Immature natural killer cell (primary cell): ENCODE measurements at regions not wholly inside any gene's neighbourhood (a gene's known extent, or its start where the extent isn't known, plus 50 kb on each side); places are given as distances from the start of the nearest gene placed in this dataset.
A peak's percentile ranks its signal among the peaks of the same experiment; 100 is the strongest.
"Not testable (repeated sequence)": the region's sequence is repeated elsewhere in the genome, so short reads cannot be mapped to it uniquely, and the experiment has no call there.

Experiments used
- DNase-seq, 3 donors: peaks; one replicate each; pipeline ENCODE4 v3.0.0; 2022; ENCODE audit warnings: mixed read lengths in 1 of 3
- H3K27ac Mint-ChIP-seq, 6 donors: one replicate each; pipeline ENCODE4 v1.8.0; 2020; ENCODE audit warnings: mixed read lengths in 6 of 6, mild to moderate bottlenecking in 5 of 6, inconsistent platforms in 4 of 6, moderate library complexity in 3 of 6
- H3K27me3 Mint-ChIP-seq, 3 donors: one replicate each; pipeline ENCODE4 v1.8.0; 2020 to 2021; ENCODE audit warnings: low read depth in 3 of 3, mild to moderate bottlenecking in 3 of 3, mixed read lengths in 3 of 3, moderate library complexity in 3 of 3, inconsistent platforms in 1 of 3
- H3K36me3 Mint-ChIP-seq, 3 donors: one replicate each; pipeline ENCODE4 v1.8.0; 2020; ENCODE audit warnings: mixed read lengths in 3 of 3, inconsistent platforms in 2 of 3, mild to moderate bottlenecking in 2 of 3
- H3K4me1 Mint-ChIP-seq, 2 donors: one replicate each; pipeline ENCODE4 v1.8.0; 2020; ENCODE audit warnings: inconsistent platforms in 2 of 2, mild to moderate bottlenecking in 2 of 2, mixed read lengths in 2 of 2, moderate library complexity in 1 of 2
- H3K4me3 Mint-ChIP-seq, 5 donors: one replicate each; pipeline ENCODE4 v1.8.0; 2020; ENCODE audit warnings: mild to moderate bottlenecking in 5 of 5, mixed read lengths in 5 of 5, inconsistent platforms in 3 of 5, moderate library complexity in 3 of 5
- H3K9me3 Mint-ChIP-seq, 6 donors: one replicate each; pipeline ENCODE4 v1.8.0; 2020; ENCODE audit warnings: mild to moderate bottlenecking in 6 of 6, mixed read lengths in 6 of 6, inconsistent platforms in 4 of 6, moderate library complexity in 3 of 6

GRCh38 chr13:24612726-24613125 lies 67.5 kb upstream of the ATP12A start:
- no peak for DNase-seq
- H3K36me3 Mint-ChIP-seq, result no peaks in the 10 kb centered on the region
- H3K9me3 Mint-ChIP-seq, result no peaks in the 10 kb centered on the region
- no peak overlapping the region for H3K4me3 Mint-ChIP-seq
- H3K27ac Mint-ChIP-seq, result no peak overlapping the region
- H3K4me1 Mint-ChIP-seq, result peaks cover 26 to 28% of the 10 kb centered on the region in 2 donors
- H3K27me3 Mint-ChIP-seq, result peaks cover under 1 to 4% (median under 1%) of the 10 kb centered on the region in 3 donors

GRCh38 chr13:24613128-24613527 lies 67.1 kb upstream of the ATP12A start:
- peak overlapping the region in 2 of 6 donors; percentile 25 to 59 for H3K27ac Mint-ChIP-seq
- H3K27me3 Mint-ChIP-seq, result peaks cover 4 to 8% (median 4%) of the 10 kb centered on the region in 3 donors
- no peaks in the 10 kb centered on the region for H3K9me3 Mint-ChIP-seq
- DNase-seq, result no peak
- H3K4me1 Mint-ChIP-seq, result peaks cover 30 to 32% of the 10 kb centered on the region in 2 donors
- no peaks in the 10 kb centered on the region for H3K36me3 Mint-ChIP-seq
- H3K4me3 Mint-ChIP-seq, result no peak overlapping the region

DNA sequence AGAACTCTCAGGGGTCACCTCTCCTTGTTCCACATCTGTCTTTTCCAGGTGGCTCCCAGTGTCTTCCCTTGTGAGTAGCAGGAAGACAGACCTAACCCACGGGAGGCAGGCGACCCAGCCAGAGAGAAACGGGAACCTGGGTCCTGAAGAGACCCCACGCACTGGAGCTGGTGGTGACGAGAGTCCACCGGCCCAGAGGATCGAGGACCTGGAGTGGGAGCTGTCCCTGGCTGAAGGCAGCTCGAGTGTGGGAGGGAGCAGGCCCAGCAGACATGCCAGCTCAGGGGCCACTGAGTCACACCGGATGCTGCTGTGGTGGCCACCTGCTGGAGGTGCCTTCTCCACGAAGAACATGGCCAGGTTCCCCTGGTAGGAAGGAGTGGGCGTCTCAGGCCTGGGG lies 66.5 kb upstream of the ATP12A start:
- peak overlapping the region in 3 of 6 donors; percentile 25 to 73 (median 59) for H3K27ac Mint-ChIP-seq
- H3K9me3 Mint-ChIP-seq, result no peaks in the 10 kb centered on the region
- H3K27me3 Mint-ChIP-seq, result peaks cover 10 to 13% (median 10%) of the 10 kb centered on the region in 3 donors
- H3K4me3 Mint-ChIP-seq, result no peak overlapping the region
- no peaks in the 10 kb centered on the region for H3K36me3 Mint-ChIP-seq
- peaks cover 36 to 38% of the 10 kb centered on the region in 2 donors for H3K4me1 Mint-ChIP-seq
- DNase-seq, result no peak

GRCh38 chr13:24614306-24615080 lies 65.7 kb upstream of the ATP12A start:
- peak overlapping the region in 5 of 6 donors; percentile 72 to 99 (median 80) for H3K27ac Mint-ChIP-seq
- peaks cover 44 to 45% of the 10 kb centered on the region in 2 donors for H3K4me1 Mint-ChIP-seq
- peaks cover 14 to 18% (median 16%) of the 10 kb centered on the region in 3 donors for H3K27me3 Mint-ChIP-seq
- no peaks in the 10 kb centered on the region for H3K9me3 Mint-ChIP-seq
- DNase-seq, result no peak
- H3K4me3 Mint-ChIP-seq, result no peak overlapping the region
- H3K36me3 Mint-ChIP-seq, result no peaks in the 10 kb centered on the region

DNA sequence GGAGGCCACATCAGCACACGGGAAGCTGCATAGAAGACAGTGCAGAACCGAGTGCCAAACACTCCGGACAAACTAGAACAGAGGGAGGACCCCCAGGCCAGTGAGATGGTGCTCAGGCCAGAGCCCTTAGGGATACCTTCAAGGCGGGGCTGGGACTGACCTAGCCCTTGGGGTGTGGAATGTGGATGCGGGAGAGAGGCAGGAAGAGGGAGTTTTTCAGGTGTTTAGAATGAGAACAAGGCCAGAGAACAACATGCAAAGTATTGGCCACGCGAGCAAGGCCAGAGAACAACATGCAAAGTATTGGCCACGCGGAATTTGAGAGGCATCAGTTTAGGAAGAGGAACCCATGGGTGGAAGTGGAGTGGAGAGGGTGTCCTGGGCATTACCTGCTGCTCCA lies 65.1 kb upstream of the ATP12A start:
- peaks cover 49 to 52% of the 10 kb centered on the region in 2 donors for H3K4me1 Mint-ChIP-seq
- no peak overlapping the region for H3K4me3 Mint-ChIP-seq
- no peaks in the 10 kb centered on the region for H3K36me3 Mint-ChIP-seq
- peaks cover 15 to 22% (median 16%) of the 10 kb centered on the region in 3 donors for H3K27me3 Mint-ChIP-seq
- peak overlapping the region; percentile 56 to 99 (median 80) for H3K27ac Mint-ChIP-seq
- no peak for DNase-seq
- no peaks in the 10 kb centered on the region for H3K9me3 Mint-ChIP-seq

DNA sequence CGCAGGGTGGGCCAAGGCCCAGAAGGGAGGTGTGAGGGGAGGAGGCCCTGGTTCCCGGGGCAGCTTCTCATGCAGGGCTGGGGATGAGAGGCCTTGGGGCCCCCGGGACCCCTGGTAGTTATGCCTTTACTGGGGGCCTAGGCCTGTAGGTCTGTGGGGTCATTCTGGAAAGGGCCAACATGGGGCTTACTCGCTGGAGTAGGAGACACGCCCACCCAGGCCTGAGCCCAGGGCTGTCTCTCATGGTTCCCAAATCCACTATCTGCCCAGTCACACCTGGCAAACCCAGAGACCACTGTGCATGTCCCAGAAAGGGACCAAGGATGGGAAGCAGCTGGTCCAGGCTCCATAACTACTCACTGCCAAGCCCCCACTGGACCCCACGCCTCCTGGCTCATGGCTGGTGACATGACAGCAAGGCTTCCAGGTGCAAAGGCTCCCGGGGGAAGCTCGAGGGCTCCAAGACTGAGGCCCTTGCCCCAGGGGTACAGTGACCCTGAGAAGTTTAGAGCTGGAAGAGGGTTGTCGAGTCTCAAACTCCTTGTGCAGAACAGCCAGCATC lies 64.2 kb upstream of the ATP12A start:
- Mint-ChIP-seq H3K4me3 (no peak overlapping the region), H3K9me3 (no peaks in the 10 kb centered on the region), H3K4me1 (peaks cover 47 to 52% of the 10 kb centered on the region in 2 donors), H3K36me3 (no peaks in the 10 kb centered on the region), H3K27ac (peak overlapping the region; percentile 79 to 100 (median 94)), H3K27me3 (peaks cover 14 to 22% (median 15%) of the 10 kb centered on the region in 3 donors)
- no peak for DNase-seq

GRCh38 chr13:24616514-24616913 lies 63.7 kb upstream of the ATP12A start:
- Mint-ChIP-seq H3K4me1 (peaks cover 47 to 49% of the 10 kb centered on the region in 2 donors), H3K27ac (peak overlapping the region; percentile 79 to 100 (median 94)), H3K4me3 (no peak overlapping the region), H3K27me3 (peaks cover 14 to 22% (median 15%) of the 10 kb centered on the region in 3 donors), H3K9me3 (no peaks in the 10 kb centered on the region), H3K36me3 (no peaks in the 10 kb centered on the region)
- DNase-seq, result no peak

DNA sequence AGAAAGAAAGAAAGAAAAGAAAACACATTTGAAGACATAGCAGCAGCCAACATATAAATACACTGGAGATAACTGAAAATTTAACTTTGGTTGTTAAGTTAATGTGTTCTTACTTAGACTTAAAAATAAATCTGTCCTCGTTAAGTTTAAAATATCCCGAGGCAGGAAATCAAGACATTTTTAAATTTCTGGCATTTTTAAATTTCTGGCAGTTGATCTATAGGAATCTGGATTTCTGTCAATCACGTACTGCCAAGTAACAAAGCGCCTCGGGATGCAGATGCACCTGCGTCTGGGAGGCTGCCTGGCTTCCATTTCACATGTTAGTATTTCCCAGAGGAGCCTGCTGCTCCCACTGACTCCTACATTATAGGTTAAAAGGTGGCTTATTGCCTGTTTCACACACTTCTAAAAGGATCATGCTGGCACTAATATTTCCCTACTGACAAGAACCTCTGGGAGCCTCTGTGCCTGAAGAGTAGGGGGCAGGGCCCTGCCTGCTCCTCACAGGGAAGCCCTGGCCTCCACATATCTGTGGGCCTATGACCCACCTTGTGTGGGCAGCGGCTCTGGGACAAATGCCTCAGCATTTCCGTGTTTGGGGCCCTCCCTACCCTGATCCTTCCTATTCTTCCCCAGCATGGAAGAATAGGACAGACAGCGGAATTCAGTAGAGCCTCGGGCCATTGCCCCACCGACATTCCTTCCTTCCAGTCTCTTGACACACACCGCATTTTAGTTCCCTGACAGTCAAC lies 62.8 kb upstream of the ATP12A start:
- H3K27me3 Mint-ChIP-seq, result peaks cover 14 to 22% (median 17%) of the 10 kb centered on the region in 3 donors
- peaks cover 53 to 55% of the 10 kb centered on the region in 2 donors for H3K4me1 Mint-ChIP-seq
- H3K27ac Mint-ChIP-seq, result peak overlapping the region; percentile 97 to 100 (median 99)
- H3K36me3 Mint-ChIP-seq, result no peaks in the 10 kb centered on the region
- H3K9me3 Mint-ChIP-seq, result no peaks in the 10 kb centered on the region
- DNase-seq, result no peak
- H3K4me3 Mint-ChIP-seq, result peak overlapping the region; percentile 76 to 85 (median 81)

DNA sequence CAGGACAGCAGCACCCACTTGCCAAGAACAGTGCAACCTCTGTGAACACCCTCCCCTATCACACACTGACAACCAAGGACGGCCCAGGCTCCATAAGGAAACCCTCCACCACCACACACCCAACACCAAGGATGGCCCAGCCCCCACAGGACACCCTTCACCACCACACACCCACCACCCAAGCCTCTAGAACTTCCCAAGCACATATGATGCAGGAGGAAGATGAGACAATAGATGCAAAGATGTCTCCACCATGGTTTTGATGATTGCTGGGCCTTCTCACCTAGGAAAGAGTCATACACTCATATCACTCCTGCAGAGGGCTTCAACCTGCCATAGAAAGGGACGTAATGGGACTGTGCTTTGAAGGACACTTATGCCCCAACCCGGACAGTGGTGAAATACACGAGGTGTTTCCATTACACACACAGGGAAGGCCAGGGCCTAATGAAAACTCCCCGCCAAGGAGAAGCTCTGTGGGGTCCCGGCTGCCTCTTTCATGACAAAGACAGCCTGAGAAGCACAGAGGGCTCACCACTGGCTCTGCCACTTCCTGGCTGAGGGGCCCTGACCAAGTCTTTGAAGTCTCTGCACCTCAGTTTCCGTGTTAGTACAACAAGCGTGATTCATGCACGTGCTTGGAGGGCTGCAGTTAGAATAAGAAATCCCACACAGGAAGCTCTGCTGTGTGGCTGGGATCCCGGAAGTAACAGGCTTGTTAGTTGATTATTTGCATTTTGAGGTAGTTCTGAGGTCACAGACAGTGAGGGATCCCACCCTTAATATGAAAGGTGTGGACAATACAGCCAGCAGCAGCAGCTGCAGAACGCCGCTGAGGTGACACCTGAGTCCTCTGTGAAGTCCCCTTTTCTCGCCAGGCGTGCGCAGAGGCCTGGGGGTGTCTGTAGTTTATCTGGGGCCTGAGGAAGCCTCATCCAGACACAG lies 61.9 kb upstream of the ATP12A start:
- Mint-ChIP-seq H3K36me3 (no peaks in the 10 kb centered on the region), H3K4me3 (peak overlapping the region; percentile 76 to 85 (median 81)), H3K9me3 (no peaks in the 10 kb centered on the region), H3K4me1 (peaks cover 57 to 58% of the 10 kb centered on the region in 2 donors), H3K27me3 (peaks cover 14 to 22% (median 17%) of the 10 kb centered on the region in 3 donors), H3K27ac (peak overlapping the region; percentile 97 to 100 (median 99))
- DNase-seq, result peak; percentile 95 to 96 (median 95)

- Mint-ChIP-seq H3K27me3 (peaks cover 14 to 22% (median 17%) of the 10 kb centered on the region in 3 donors), H3K9me3 (no peaks in the 10 kb centered on the region), H3K4me3 (peak overlapping the region; percentile 76 to 85 (median 81)), H3K36me3 (no peaks in the 10 kb centered on the region), H3K4me1 (peaks cover 63 to 65% of the 10 kb centered on the region in 2 donors), H3K27ac (peak overlapping the region; percentile 97 to 100 (median 99))
- DNase-seq, result no peak
Observed at GRCh38 chr13:24619282-24619681, 60.9 kb upstream of the ATP12A start.

GRCh38 chr13:24622481-24623148 lies 57.6 kb upstream of the ATP12A start:
- H3K4me3 Mint-ChIP-seq, result peak overlapping the region in 4 of 5 donors; percentile 18 to 46 (median 25)
- peak overlapping the region; percentile 55 to 82 (median 72) for H3K27ac Mint-ChIP-seq
- H3K4me1 Mint-ChIP-seq, result peaks cover 75 to 78% of the 10 kb centered on the region in 2 donors
- H3K36me3 Mint-ChIP-seq, H3K9me3 Mint-ChIP-seq: not testable (repeated sequence)
- peak in 1 of 3 donors; percentile 25 for DNase-seq
- H3K27me3 Mint-ChIP-seq, result peaks cover 14 to 24% (median 21%) of the 10 kb centered on the region in 3 donors

- Mint-ChIP-seq H3K4me3 (no peak overlapping the region), H3K27ac (peak overlapping the region in 2 of 6 donors; percentile 77 to 81), H3K27me3 (peaks cover 10 to 19% (median 17%) of the 10 kb centered on the region in 3 donors), H3K9me3 (no peaks in the 10 kb centered on the region), H3K36me3 (no peaks in the 10 kb centered on the region), H3K4me1 (peaks cover 74 to 78% of the 10 kb centered on the region in 2 donors)
- no peak for DNase-seq
Observed at GRCh38 chr13:24623149-24623665, 57.0 kb upstream of the ATP12A start.
